Type B pancreatic cell (in vitro differentiated cells): ENCODE measurements at regions not wholly inside any gene's neighbourhood (a gene's known extent, or its start where the extent isn't known, plus 50 kb on each side); places are given as distances from the start of the nearest gene placed in this dataset.

ENCODE experiments used
- DNase-seq: peaks from one replicate; pipeline ENCODE4 v3.0.0; 2021; ENCODE audit warnings: mixed read lengths; ENCODE audit not compliant: unreplicated experiment; ENCODE audit errors: extremely low spot score
- H3K27ac Mint-ChIP-seq: 2 replicates; pipeline ENCODE4 v1.8.0; 2021; ENCODE audit warnings: mild to moderate bottlenecking, mixed read lengths
- H3K27me3 Mint-ChIP-seq: 2 replicates; pipeline ENCODE4 v1.8.0; 2021; ENCODE audit warnings: mixed read lengths
- H3K36me3 Mint-ChIP-seq: 2 replicates; pipeline ENCODE4 v1.8.0; 2021; ENCODE audit warnings: mixed read lengths
- H3K4me1 Mint-ChIP-seq: one replicate; pipeline ENCODE4 v1.8.0; 2021; ENCODE audit warnings: mixed read lengths; ENCODE audit not compliant: unreplicated experiment
- H3K4me3 Mint-ChIP-seq: 2 replicates; pipeline ENCODE4 v1.8.0; 2021; ENCODE audit warnings: mild to moderate bottlenecking, mixed read lengths
- H3K9me3 Mint-ChIP-seq: 2 replicates; pipeline ENCODE4 v1.8.0; 2021; ENCODE audit warnings: mixed read lengths
- TF ChIP-seq, protein P1 (sequence below): fragments of 200-600 bp; sonication (generic); conservative IDR thresholded peaks from 2 replicates; pipeline ENCODE4 v1.5.0; 2021; ENCODE audit warnings: antibody characterized with exemption, mild to moderate bottlenecking

DNA sequence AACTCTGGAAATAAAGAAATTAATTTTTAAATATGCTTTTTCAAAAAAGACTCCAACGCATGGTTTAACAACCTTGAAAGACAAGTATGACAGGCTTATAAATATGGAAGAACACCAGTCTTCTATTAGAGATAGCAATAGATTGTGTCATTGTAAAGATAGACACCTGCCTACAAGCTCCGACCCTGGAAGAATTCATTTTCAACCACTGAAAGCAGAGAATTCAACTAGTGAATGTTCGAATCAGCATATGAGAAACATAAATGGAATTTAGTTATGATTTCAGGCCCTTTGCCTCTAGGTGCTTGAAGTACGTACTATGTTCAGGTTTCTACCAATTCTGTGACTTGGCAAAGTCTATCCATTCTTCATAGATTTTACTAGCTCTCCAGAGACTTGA, 244.5 kb downstream of the DPY19L2 start:
- no peak for DNase-seq
- no peak overlapping the region for H3K4me3 Mint-ChIP-seq
- peaks cover 27% of the 10 kb centered on the region for H3K9me3 Mint-ChIP-seq
- H3K27ac Mint-ChIP-seq, result no peak overlapping the region
- H3K4me1 Mint-ChIP-seq, result no peaks in the 10 kb centered on the region
- TF ChIP-seq, protein P1, sequence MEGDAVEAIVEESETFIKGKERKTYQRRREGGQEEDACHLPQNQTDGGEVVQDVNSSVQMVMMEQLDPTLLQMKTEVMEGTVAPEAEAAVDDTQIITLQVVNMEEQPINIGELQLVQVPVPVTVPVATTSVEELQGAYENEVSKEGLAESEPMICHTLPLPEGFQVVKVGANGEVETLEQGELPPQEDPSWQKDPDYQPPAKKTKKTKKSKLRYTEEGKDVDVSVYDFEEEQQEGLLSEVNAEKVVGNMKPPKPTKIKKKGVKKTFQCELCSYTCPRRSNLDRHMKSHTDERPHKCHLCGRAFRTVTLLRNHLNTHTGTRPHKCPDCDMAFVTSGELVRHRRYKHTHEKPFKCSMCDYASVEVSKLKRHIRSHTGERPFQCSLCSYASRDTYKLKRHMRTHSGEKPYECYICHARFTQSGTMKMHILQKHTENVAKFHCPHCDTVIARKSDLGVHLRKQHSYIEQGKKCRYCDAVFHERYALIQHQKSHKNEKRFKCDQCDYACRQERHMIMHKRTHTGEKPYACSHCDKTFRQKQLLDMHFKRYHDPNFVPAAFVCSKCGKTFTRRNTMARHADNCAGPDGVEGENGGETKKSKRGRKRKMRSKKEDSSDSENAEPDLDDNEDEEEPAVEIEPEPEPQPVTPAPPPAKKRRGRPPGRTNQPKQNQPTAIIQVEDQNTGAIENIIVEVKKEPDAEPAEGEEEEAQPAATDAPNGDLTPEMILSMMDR, result no peak
- peaks cover 5% of the 10 kb centered on the region for H3K27me3 Mint-ChIP-seq
- no peaks in the 10 kb centered on the region for H3K36me3 Mint-ChIP-seq

DNA sequence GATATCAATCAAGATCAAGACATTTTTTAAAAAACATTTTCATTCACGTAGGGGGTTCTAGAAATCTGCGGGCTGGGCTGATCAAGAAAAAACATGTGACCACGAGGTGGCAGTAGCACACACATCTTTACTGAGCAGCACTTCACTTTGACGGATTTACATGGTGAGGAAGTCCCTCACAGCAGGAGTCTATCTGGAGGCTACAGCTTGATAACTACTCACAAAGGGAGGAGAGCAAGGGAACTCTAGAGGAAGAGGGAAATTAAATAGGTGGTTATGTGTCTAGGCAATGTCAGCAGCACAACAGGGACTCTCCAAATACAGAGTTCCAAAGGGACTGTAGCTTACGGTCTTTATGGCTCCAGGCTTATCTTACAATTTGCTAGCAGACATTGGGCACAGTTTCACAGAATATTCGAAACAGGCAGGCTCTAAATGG, 248.1 kb downstream of the DPY19L2 start:
- DNase-seq, result no peak
- Mint-ChIP-seq H3K27me3 (peaks cover 5% of the 10 kb centered on the region), H3K4me3 (no peak overlapping the region), H3K9me3 (peaks cover 27% of the 10 kb centered on the region), H3K4me1 (no peaks in the 10 kb centered on the region), H3K36me3 (no peaks in the 10 kb centered on the region), H3K27ac (no peak overlapping the region)
- TF ChIP-seq, protein P1, result peak; percentile 80

DNA sequence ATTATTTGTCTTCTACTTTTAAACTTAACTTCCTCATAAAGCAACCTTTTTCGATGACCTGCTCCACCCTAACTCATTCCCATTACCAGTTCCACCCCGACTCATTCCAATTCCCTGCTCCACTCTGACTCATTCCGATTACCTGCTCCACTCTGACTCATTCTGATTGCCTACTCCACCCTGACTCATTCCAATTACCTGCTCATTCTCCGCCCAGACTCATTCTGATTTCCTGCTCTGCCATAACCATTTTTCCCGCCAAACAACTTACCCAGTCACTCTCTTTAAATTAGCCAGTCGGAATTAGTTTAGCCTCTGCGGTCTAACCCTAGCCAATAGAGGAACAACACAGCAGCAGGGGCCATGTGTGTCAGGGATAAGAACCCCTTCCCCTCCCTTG, 249.1 kb downstream of the DPY19L2 start:
- no peak for DNase-seq
- H3K4me1 Mint-ChIP-seq, result no peaks in the 10 kb centered on the region
- peaks cover 3% of the 10 kb centered on the region for H3K36me3 Mint-ChIP-seq
- H3K9me3 Mint-ChIP-seq, result peaks cover 26% of the 10 kb centered on the region
- H3K4me3 Mint-ChIP-seq, result no peak overlapping the region
- H3K27ac Mint-ChIP-seq, result no peak overlapping the region
- H3K27me3 Mint-ChIP-seq, result peaks cover 4% of the 10 kb centered on the region
- TF ChIP-seq, protein P1, result no peak

DNA sequence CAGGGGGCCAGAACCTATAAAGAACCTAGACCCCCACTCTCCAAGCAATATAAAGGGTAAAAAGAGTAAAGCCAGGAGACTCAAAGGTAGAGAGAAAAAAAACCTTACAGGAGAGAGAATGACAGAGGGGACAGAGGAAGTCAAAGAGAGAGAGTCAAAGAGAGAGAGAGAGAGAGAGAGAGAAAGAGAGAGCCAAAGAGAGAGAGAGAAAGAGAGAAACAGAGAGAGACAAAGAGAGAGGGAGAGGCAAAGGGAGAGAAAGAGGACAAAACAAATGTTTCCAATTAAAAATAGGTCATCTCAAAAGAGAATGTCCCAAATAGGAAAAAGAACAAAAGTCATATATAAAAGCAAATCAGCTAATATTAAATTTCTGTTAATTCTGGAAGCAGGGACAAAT, 251.5 kb downstream of the DPY19L2 start:
- H3K4me3 Mint-ChIP-seq, result no peak overlapping the region
- H3K27ac Mint-ChIP-seq, result no peak overlapping the region
- peaks cover 20% of the 10 kb centered on the region for H3K9me3 Mint-ChIP-seq
- TF ChIP-seq, protein P1, result no peak
- H3K4me1 Mint-ChIP-seq, result no peaks in the 10 kb centered on the region
- H3K36me3 Mint-ChIP-seq, result peaks cover 3% of the 10 kb centered on the region
- peaks cover 4% of the 10 kb centered on the region for H3K27me3 Mint-ChIP-seq
- DNase-seq, result no peak

DNA sequence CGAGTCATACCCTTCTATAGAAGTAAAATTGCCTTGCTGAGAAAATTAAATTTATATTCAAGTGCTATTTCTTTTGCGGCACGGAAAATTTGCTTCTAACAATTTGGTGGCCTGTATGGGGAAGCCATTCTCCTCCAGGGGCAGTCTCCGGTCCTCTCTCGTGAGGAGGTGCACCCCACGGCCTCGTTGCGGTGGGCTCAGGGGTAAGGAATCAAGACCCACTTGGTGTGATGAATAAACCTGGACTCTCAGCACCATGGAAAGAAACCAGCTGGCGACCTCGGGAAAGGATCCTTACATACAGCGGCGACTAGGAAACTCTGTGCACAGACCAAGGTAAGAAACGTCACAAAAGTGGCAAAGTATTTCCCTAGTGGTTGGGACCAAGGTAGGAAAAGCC, 252.9 kb downstream of the DPY19L2 start:
- Mint-ChIP-seq H3K9me3 (peaks cover 14% of the 10 kb centered on the region), H3K27ac (no peak overlapping the region), H3K4me3 (no peak overlapping the region), H3K36me3 (peaks cover 3% of the 10 kb centered on the region), H3K27me3 (peaks cover 4% of the 10 kb centered on the region), H3K4me1 (no peaks in the 10 kb centered on the region)
- no peak for DNase-seq
- TF ChIP-seq, protein P1, result no peak

DNA sequence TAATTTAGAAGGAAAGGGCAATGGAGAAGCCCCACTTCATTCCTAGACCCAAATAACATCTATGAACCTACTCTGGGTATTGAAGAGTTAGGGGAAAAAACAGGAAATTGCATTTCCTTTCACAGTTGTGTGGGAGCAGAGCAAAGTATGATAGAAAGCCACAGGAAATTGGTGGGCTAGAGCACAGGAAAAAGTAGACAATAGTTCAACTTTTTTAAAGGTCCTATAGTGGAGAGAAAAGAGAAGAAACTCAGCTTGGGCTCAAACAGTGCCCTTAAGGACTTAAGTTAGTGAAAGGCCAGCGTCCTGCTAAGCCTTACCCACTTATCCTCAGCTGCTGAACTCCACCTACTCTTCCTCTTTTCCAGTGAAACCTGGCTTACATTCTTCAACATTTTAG, 258.1 kb downstream of the DPY19L2 start:
- H3K4me1 Mint-ChIP-seq, result no peaks in the 10 kb centered on the region
- TF ChIP-seq, protein P1, result no peak
- no peak overlapping the region for H3K27ac Mint-ChIP-seq
- peaks cover 9% of the 10 kb centered on the region for H3K9me3 Mint-ChIP-seq
- no peak overlapping the region for H3K4me3 Mint-ChIP-seq
- DNase-seq, result no peak
- peaks cover 4% of the 10 kb centered on the region for H3K27me3 Mint-ChIP-seq
- H3K36me3 Mint-ChIP-seq, result peaks cover 3% of the 10 kb centered on the region
